HCT116 (cell line): ENCODE measurements at regions not wholly inside any gene's neighbourhood (a gene's known extent, or its start where the extent isn't known, plus 50 kb on each side); places are given as distances from the start of the nearest gene placed in this dataset.

Experiments
- CTCF ChIP-seq, 3 experiments: fragments of 200-600 bp in 1 of 3; sonication (generic) in 1 of 3; IDR thresholded peaks in 2 of 3; conservative IDR thresholded peaks in 1 of 3; 2 replicates each; pipeline ENCODE4 v1.5.1; 2012 to 2017; ENCODE audit warnings: low read depth in 2 of 3, low read length in 2 of 3, antibody characterized with exemption in 1 of 3, borderline replicate concordance in 1 of 3, control low read depth in 1 of 3, mild to moderate bottlenecking in 1 of 3, mixed read lengths in 1 of 3, mixed run types in 1 of 3, moderate library complexity in 1 of 3; ENCODE audit not compliant: insufficient read depth in 1 of 3
- FOSL1 ChIP-seq: IDR thresholded peaks from 2 replicates; pipeline ENCODE4 v1.6.1; 2012; ENCODE audit warnings: low read depth
- MAX ChIP-seq: IDR thresholded peaks from 2 replicates; pipeline ENCODE4 v1.6.1; 2012
- POLR2AphosphoS5 ChIP-seq: IDR thresholded peaks from 2 replicates; pipeline ENCODE4 v1.6.1; 2011; ENCODE audit warnings: mild to moderate bottlenecking, low read depth, low read length, moderate library complexity
- TCF7L2 ChIP-seq: IDR thresholded peaks from 2 replicates; pipeline ENCODE4 v1.7.0; 2011; ENCODE audit warnings: borderline replicate concordance, inconsistent platforms; ENCODE audit not compliant: insufficient read depth, insufficient read length; ENCODE audit errors: extremely low read depth

GRCh38 chr1:99482286-99482685 is 163.6 kb upstream of the PALMD start:
- no peak for TF ChIP-seq MAX
- TF ChIP-seq POLR2AphosphoS5: no peak
- TF ChIP-seq CTCF (IDR thresholded peaks at IDR 0.05 in 2 of 3, conservative IDR thresholded peaks at IDR 0.05 in 1 of 3; ENCODE audit: borderline replicate concordance in 1 of 3, insufficient read depth in 1 of 3, low read depth in 2 of 3, low read length in 2 of 3): no peak
- no peak for TF ChIP-seq FOSL1
- TF ChIP-seq TCF7L2: no peak
